ENCODE measurements at regions not wholly inside any gene's neighbourhood (a gene's known extent, or its start where the extent isn't known, plus 50 kb on each side); places are given as distances from the start of the nearest gene placed in this dataset.

DNA sequence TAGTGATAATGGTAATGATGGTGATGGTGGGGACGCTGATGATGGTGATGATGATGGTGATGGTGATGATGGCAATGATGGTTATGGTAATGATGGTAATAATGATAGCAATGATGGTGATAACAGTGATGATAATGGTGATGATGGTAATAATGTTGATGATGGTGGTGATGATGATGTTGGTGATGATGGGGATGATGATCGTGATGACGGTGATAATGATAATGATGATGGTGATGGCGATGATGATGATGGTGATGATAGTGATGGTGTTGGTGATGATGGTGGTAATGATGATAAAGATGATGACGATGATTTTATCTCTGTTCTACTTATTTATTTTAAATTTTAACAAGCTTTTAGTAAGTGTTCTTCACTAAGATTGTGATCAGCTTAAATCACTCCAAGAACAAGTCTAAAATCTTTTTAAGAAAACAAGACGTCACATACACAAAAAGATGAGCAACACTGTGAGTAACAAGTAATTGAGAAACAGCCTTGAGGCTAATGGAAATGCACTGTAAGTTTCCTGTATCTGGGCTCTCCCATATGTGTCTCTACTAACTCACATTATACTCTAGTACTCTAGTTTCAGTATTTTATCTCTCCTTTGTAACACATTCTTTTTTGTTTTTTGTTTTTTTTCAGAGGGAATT lies 480.2 kb upstream of the PRKX start:
- FAIRE-seq (no peak), ATAC-seq (no peak), DNase-seq (ENCODE audit: low read depth, low spot score) (no peak)
- CTCF ChIA-PET: no interaction called here
- Histone ChIP-seq H3K4me3 (no peak overlapping the region), H3K27ac (ENCODE audit: control insufficient read depth, insufficient read depth) (no peak overlapping the region), H3K36me3 (ENCODE audit: control insufficient read depth in 2 of 2, insufficient read depth in 2 of 2, low read length in 1 of 2) (no peaks in the 10 kb centered on the region), H3K4me2 (ENCODE audit: control insufficient read depth, insufficient read depth) (no peak overlapping the region), H3K9me3 (replicated peaks; ENCODE audit: control insufficient read depth, insufficient read depth, low read length) (no peaks in the 10 kb centered on the region), H3K27me3 (replicated peaks in 1 of 2; ENCODE audit: control insufficient read depth in 2 of 2, insufficient read depth in 2 of 2, low read length in 1 of 2) (no peaks in the 10 kb centered on the region), H2AFZ (ENCODE audit: control insufficient read depth, low read depth, low read length) (no peak overlapping the region), H3K4me1 (ENCODE audit: control insufficient read depth, insufficient read depth, low read length) (no peaks in the 10 kb centered on the region), H3K9ac (ENCODE audit: control insufficient read depth, insufficient read depth, low read length) (no peak overlapping the region), H4K20me1 (ENCODE audit: control insufficient read depth, insufficient read depth) (no peaks in the 10 kb centered on the region), H3K79me2 (ENCODE audit: control insufficient read depth, insufficient read depth, low read length) (no peaks in the 10 kb centered on the region)
- in situ Hi-C loops (cut with MboI) (no loop called here), intact Hi-C loops (cut with micrococcal nuclease; ENCODE audit: unreplicated experiment) (no loop called here)
- RAD21 ChIA-PET (ENCODE audit: unreplicated experiment): no interaction called here
- POLR2A ChIA-PET: no interaction called here
- TF ChIP-seq, protein P1, sequence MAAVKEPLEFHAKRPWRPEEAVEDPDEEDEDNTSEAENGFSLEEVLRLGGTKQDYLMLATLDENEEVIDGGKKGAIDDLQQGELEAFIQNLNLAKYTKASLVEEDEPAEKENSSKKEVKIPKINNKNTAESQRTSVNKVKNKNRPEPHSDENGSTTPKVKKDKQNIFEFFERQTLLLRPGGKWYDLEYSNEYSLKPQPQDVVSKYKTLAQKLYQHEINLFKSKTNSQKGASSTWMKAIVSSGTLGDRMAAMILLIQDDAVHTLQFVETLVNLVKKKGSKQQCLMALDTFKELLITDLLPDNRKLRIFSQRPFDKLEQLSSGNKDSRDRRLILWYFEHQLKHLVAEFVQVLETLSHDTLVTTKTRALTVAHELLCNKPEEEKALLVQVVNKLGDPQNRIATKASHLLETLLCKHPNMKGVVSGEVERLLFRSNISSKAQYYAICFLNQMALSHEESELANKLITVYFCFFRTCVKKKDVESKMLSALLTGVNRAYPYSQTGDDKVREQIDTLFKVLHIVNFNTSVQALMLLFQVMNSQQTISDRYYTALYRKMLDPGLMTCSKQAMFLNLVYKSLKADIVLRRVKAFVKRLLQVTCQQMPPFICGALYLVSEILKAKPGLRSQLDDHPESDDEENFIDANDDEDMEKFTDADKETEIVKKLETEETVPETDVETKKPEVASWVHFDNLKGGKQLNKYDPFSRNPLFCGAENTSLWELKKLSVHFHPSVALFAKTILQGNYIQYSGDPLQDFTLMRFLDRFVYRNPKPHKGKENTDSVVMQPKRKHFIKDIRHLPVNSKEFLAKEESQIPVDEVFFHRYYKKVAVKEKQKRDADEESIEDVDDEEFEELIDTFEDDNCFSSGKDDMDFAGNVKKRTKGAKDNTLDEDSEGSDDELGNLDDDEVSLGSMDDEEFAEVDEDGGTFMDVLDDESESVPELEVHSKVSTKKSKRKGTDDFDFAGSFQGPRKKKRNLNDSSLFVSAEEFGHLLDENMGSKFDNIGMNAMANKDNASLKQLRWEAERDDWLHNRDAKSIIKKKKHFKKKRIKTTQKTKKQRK (IDR thresholded peaks at IDR 0.05; ENCODE audit: low read depth, low read length): no peak
- TF ChIP-seq RFX5 (IDR thresholded peaks at IDR 0.05; ENCODE audit: low read depth, low read length) (no peak), NFXL1 (IDR thresholded peaks at IDR 0.05; ENCODE audit: borderline replicate concordance) (no peak)
- TF ChIP-seq, protein P2, sequence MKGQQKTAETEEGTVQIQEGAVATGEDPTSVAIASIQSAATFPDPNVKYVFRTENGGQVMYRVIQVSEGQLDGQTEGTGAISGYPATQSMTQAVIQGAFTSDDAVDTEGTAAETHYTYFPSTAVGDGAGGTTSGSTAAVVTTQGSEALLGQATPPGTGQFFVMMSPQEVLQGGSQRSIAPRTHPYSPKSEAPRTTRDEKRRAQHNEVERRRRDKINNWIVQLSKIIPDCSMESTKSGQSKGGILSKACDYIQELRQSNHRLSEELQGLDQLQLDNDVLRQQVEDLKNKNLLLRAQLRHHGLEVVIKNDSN (IDR thresholded peaks at IDR 0.05; ENCODE audit: borderline replicate concordance, extremely low read length, insufficient read depth, low read depth, low read length): no peak
- BruUV-seq (replicated peaks): no TSS peak
- WGBS (ENCODE audit: insufficient coverage, insufficient replicate concordance, low lambda C conversion rate, missing lambda C conversion rate): 14% methylated on average over 6 of the region's 6 CpGs
- SMC1A ChIA-PET (ENCODE audit: uncharacterized antibody, unreplicated experiment): no interaction called here

Measured in GM12878 (cell line).